Loucy (cell line): ENCODE measurements at regions not wholly inside any gene's neighbourhood (a gene's known extent, or its start where the extent isn't known, plus 50 kb on each side); places are given as distances from the start of the nearest gene placed in this dataset.

Source experiments
- CTCF ChIP-seq: fragments of 200-600 bp; sonication (generic); conservative IDR thresholded peaks from 2 replicates; pipeline ENCODE4 v1.5.1; 2014; ENCODE audit warnings: mild to moderate bottlenecking, antibody characterized with exemption, low read length
- EZH2phosphoT487 ChIP-seq: fragments of 200-600 bp; IDR thresholded peaks from 2 replicates; pipeline ENCODE4 v1.6.1; 2018; ENCODE audit warnings: antibody characterized with exemption, mild to moderate bottlenecking, moderate library complexity, borderline replicate concordance

GRCh38 chr1:232123775-232124659 lies 497.4 kb downstream of the DISC1 start:
- TF ChIP-seq CTCF (no peak), EZH2phosphoT487 (no peak)
